CD14-positive monocyte (primary cell): ENCODE measurements at regions not wholly inside any gene's neighbourhood (a gene's known extent, or its start where the extent isn't known, plus 50 kb on each side); places are given as distances from the start of the nearest gene placed in this dataset.

Experiments used
- DNase-seq, 3 donors: peaks; one replicate each; pipeline ENCODE4 v3.0.0-alpha.2; 2011 to 2022
- H2AFZ ChIP-seq: 2 replicates; pipeline ENCODE4 v1.6.0; 2012; ENCODE audit warnings: mild to moderate bottlenecking, low read depth, low read length, inconsistent platforms; ENCODE audit not compliant: insufficient read depth, poor library complexity, severe bottlenecking
- H3K27ac ChIP-seq, 2 donors: 1 replicate in 1 of 2; 2 replicates in 1 of 2; pipeline ENCODE4 v1.5.1; 2012 to 2013; ENCODE audit warnings: low read length in 2 of 2, control low read depth in 1 of 2, inconsistent platforms in 1 of 2, low read depth in 1 of 2, mild to moderate bottlenecking in 1 of 2
- H3K27me3 ChIP-seq, 2 donors: one replicate each; pipeline versions ENCODE4 v1.6.0 to v1.6.1; 2011 to 2013; ENCODE audit warnings: low read length in 2 of 2; ENCODE audit not compliant: control insufficient read depth in 2 of 2, insufficient read depth in 2 of 2
- H3K36me3 ChIP-seq, 2 donors: replicated peaks in 1 of 2; 1 replicate in 1 of 2; 2 replicates in 1 of 2; pipeline versions ENCODE4 v1.5.1 to v1.6.1; 2012 to 2013; ENCODE audit warnings: low read length in 2 of 2, control low read depth in 1 of 2, inconsistent platforms in 1 of 2, mild to moderate bottlenecking in 1 of 2; ENCODE audit not compliant: insufficient read depth in 2 of 2, control insufficient read depth in 1 of 2
- H3K4me1 ChIP-seq, 2 donors: 1 replicate in 1 of 2; 2 replicates in 1 of 2; pipeline versions ENCODE4 v1.5.1 to v1.6.1; 2012 to 2013; ENCODE audit warnings: low read length in 2 of 2, control low read depth in 1 of 2, inconsistent platforms in 1 of 2, mild to moderate bottlenecking in 1 of 2, moderate library complexity in 1 of 2; ENCODE audit not compliant: insufficient read depth in 2 of 2, control insufficient read depth in 1 of 2
- H3K4me2 ChIP-seq: replicated peaks from 2 replicates; pipeline ENCODE3; 2012; ENCODE audit warnings: low read length, moderate library complexity, mild to moderate bottlenecking; ENCODE audit not compliant: poor library complexity, severe bottlenecking; ENCODE audit errors: extremely low read depth
- H3K4me3 ChIP-seq, 3 experiments: fragments of 200-600 bp in 1 of 3; sonication (generic) in 1 of 3; replicated peaks in 1 of 3; 1 replicate in 2 of 3; 2 replicates in 1 of 3; pipeline ENCODE4 v1.5.1; 2011 to 2013; ENCODE audit warnings: low read length in 3 of 3, mild to moderate bottlenecking in 3 of 3, control low read depth in 2 of 3, low read depth in 2 of 3, inconsistent platforms in 1 of 3, moderate library complexity in 1 of 3
- H3K79me2 ChIP-seq: 2 replicates; pipeline ENCODE4 v1.6.0; 2012; ENCODE audit warnings: mild to moderate bottlenecking, control low read depth, inconsistent platforms, low read length, moderate library complexity; ENCODE audit not compliant: insufficient read depth
- H3K9ac ChIP-seq: 2 replicates; pipeline ENCODE4 v1.6.0; 2017; ENCODE audit warnings: low read length, mild to moderate bottlenecking; ENCODE audit not compliant: insufficient read depth, poor library complexity, severe bottlenecking
- H3K9me3 ChIP-seq, 2 donors: replicated peaks in 1 of 2; 1 replicate in 1 of 2; 2 replicates in 1 of 2; pipeline versions ENCODE4 v1.5.1 to v1.6.1; 2012 to 2013; ENCODE audit warnings: low read length in 2 of 2, control low read depth in 1 of 2; ENCODE audit not compliant: control insufficient read depth in 1 of 2, insufficient read depth in 1 of 2
- H4K20me1 ChIP-seq: 2 replicates; pipeline ENCODE4 v1.6.0; 2012; ENCODE audit warnings: mild to moderate bottlenecking, low read length, control low read depth, moderate library complexity; ENCODE audit not compliant: insufficient read depth
- H3K27ac Mint-ChIP-seq, 7 donors: one replicate each; pipeline ENCODE4 v1.8.0; 2020; ENCODE audit warnings: mild to moderate bottlenecking in 7 of 7, mixed read lengths in 7 of 7, moderate library complexity in 6 of 7, inconsistent platforms in 2 of 7
- H3K27me3 Mint-ChIP-seq, 3 donors: one replicate each; pipeline ENCODE4 v1.8.0; 2021 to 2022; ENCODE audit warnings: low read depth in 3 of 3, mild to moderate bottlenecking in 3 of 3, mixed read lengths in 3 of 3, moderate library complexity in 3 of 3, inconsistent platforms in 1 of 3
- H3K36me3 Mint-ChIP-seq, 2 donors: one replicate each; pipeline ENCODE4 v1.8.0; 2020; ENCODE audit warnings: mixed read lengths in 2 of 2, inconsistent platforms in 1 of 2, mild to moderate bottlenecking in 1 of 2
- H3K4me1 Mint-ChIP-seq: one replicate; pipeline ENCODE4 v1.8.0; 2020; ENCODE audit warnings: mild to moderate bottlenecking, mixed read lengths
- H3K4me3 Mint-ChIP-seq, 2 donors: one replicate each; pipeline ENCODE4 v1.8.0; 2020; ENCODE audit warnings: mild to moderate bottlenecking in 2 of 2, mixed read lengths in 2 of 2, moderate library complexity in 1 of 2
- H3K9me3 Mint-ChIP-seq, 7 donors: one replicate each; pipeline ENCODE4 v1.8.0; 2020 to 2022; ENCODE audit warnings: mixed read lengths in 7 of 7, mild to moderate bottlenecking in 6 of 7, moderate library complexity in 6 of 7, inconsistent platforms in 2 of 7
- CTCF ChIP-seq: fragments of 200-600 bp; IDR thresholded peaks from one replicate; pipeline ENCODE4 v1.8.0; 2022; ENCODE audit warnings: antibody characterized with exemption, mild to moderate bottlenecking
- WGBS: methylation state at CpG from one replicate; pipeline ENCODE4 v1.1.5; 2013; ENCODE audit warnings: missing lambda C conversion rate; ENCODE audit not compliant: insufficient coverage; 5-methylcytosine and 5-hydroxymethylcytosine counted together
- intact Hi-C, 2 donors: fragments of 100-400 bp; cut with micrococcal nuclease; formaldehyde crosslinking; loops; one replicate each; pipeline versions ENCODE4 v1.15.0 to v1.15.1; 2023

GRCh38 chr15:69636169-69636915, 183.7 kb downstream of the RPLP1 start:
- Histone ChIP-seq H3K4me1 (peaks cover 7 to 9% of the 10 kb centered on the region in 2 donors), H3K4me3 (no peak overlapping the region), H3K79me2 (no peaks in the 10 kb centered on the region), H3K27me3 (peaks cover 0 to 3% of the 10 kb centered on the region in 2 donors), H3K9me3 (peaks cover 0 to 9% of the 10 kb centered on the region in 2 donors), H2AFZ (no peak overlapping the region), H4K20me1 (no peaks in the 10 kb centered on the region), H3K4me2 (no peak overlapping the region), H3K9ac (no peak overlapping the region), H3K36me3 (no peaks in the 10 kb centered on the region), H3K27ac (no peak overlapping the region)
- H3K4me3 Mint-ChIP-seq, result peak overlapping the region in 1 of 2 donors; percentile 22
- TF ChIP-seq CTCF, result no peak
- H3K36me3 Mint-ChIP-seq, result peaks cover 2 to 3% of the 10 kb centered on the region in 2 donors
- peaks cover 16% of the 10 kb centered on the region for H3K4me1 Mint-ChIP-seq
- H3K27ac Mint-ChIP-seq, result no peak overlapping the region
- 95% methylated on average over 6 of the region's 10 CpGs for WGBS
- peaks cover 1 to 16% (median 7%) of the 10 kb centered on the region in 7 donors for H3K9me3 Mint-ChIP-seq
- intact Hi-C loops, result no loop called here
- no peak for DNase-seq
- peaks cover 5 to 14% (median 7%) of the 10 kb centered on the region in 3 donors for H3K27me3 Mint-ChIP-seq

GRCh38 chr15:69637818-69638217, 185.2 kb downstream of the RPLP1 start:
- no peak overlapping the region for H3K9ac ChIP-seq
- no peak overlapping the region for H3K4me3 Mint-ChIP-seq
- 98% methylated on average over 2 of the region's 5 CpGs for WGBS
- H3K36me3 ChIP-seq, result no peaks in the 10 kb centered on the region
- H3K4me3 ChIP-seq, result no peak overlapping the region
- H3K4me2 ChIP-seq, result no peak overlapping the region
- H3K27me3 ChIP-seq, result peaks cover 0 to 3% of the 10 kb centered on the region in 2 donors
- DNase-seq, result no peak
- H3K27ac ChIP-seq, result no peak overlapping the region
- peaks cover 1 to 20% (median 8%) of the 10 kb centered on the region in 7 donors for H3K9me3 Mint-ChIP-seq
- TF ChIP-seq CTCF, result no peak
- H3K79me2 ChIP-seq, result no peaks in the 10 kb centered on the region
- peak overlapping the region in 1 of 7 donors; percentile 58 for H3K27ac Mint-ChIP-seq
- intact Hi-C loops, result no loop called here
- no peak overlapping the region for H2AFZ ChIP-seq
- peaks cover 6% of the 10 kb centered on the region for H3K4me1 Mint-ChIP-seq
- H3K27me3 Mint-ChIP-seq, result peaks cover under 1 to 9% (median 4%) of the 10 kb centered on the region in 3 donors
- no peaks in the 10 kb centered on the region for H4K20me1 ChIP-seq
- peaks cover 0 to 9% of the 10 kb centered on the region in 2 donors for H3K9me3 ChIP-seq
- peaks cover 2 to 4% of the 10 kb centered on the region in 2 donors for H3K36me3 Mint-ChIP-seq
- no peaks in the 10 kb centered on the region for H3K4me1 ChIP-seq
